Activated naive CD4-positive, alpha-beta T cell treated with Interleukin-2 at 50 U/mL for 16 hours (primary cell): ENCODE measurements at regions not wholly inside any gene's neighbourhood (a gene's known extent, or its start where the extent isn't known, plus 50 kb on each side); places are given as distances from the start of the nearest gene placed in this dataset.
A peak's percentile ranks its signal among the peaks of the same experiment; 100 is the strongest.

Source experiments
- DNase-seq: peaks from one replicate; pipeline ENCODE4 v3.0.0-alpha.2; 2020

- no peak for DNase-seq
Measured at GRCh38 chr11:32279672-32280071, 155.7 kb downstream of the WT1 start.

GRCh38 chr11:32280339-32280738 lies 155.0 kb downstream of the WT1 start:
- no peak for DNase-seq

GRCh38 chr11:32288276-32288675 lies 147.1 kb downstream of the WT1 start:
- no peak for DNase-seq

GRCh38 chr11:32289701-32290100 lies 145.6 kb downstream of the WT1 start:
- no peak for DNase-seq

GRCh38 chr11:32290783-32291182 lies 144.6 kb downstream of the WT1 start:
- no peak for DNase-seq

- DNase-seq: no peak
Measured at GRCh38 chr11:32297611-32298011, 137.7 kb downstream of the WT1 start.

GRCh38 chr11:32302826-32303225 lies 132.5 kb downstream of the WT1 start:
- DNase-seq: no peak

- DNase-seq: no peak
Measured at GRCh38 chr11:32304521-32304920, 130.8 kb downstream of the WT1 start.

GRCh38 chr11:32305460-32305859 lies 129.9 kb downstream of the WT1 start:
- no peak for DNase-seq

GRCh38 chr11:32307471-32307870 lies 127.9 kb downstream of the WT1 start:
- no peak for DNase-seq

GRCh38 chr11:32307913-32308312 lies 127.4 kb downstream of the WT1 start:
- no peak for DNase-seq

- no peak for DNase-seq
Measured at GRCh38 chr11:32309530-32310213, 125.7 kb downstream of the WT1 start.

- DNase-seq: no peak
Measured at GRCh38 chr11:32310214-32310601, 125.1 kb downstream of the WT1 start.

- DNase-seq: no peak
Measured at GRCh38 chr11:32311346-32312065, 123.8 kb downstream of the WT1 start.

GRCh38 chr11:32312206-32312817 lies 123.0 kb downstream of the WT1 start:
- DNase-seq: no peak

GRCh38 chr11:32312865-32313403 lies 122.4 kb downstream of the WT1 start:
- peak; percentile 27 for DNase-seq

- no peak for DNase-seq
Measured at GRCh38 chr11:32313477-32313876, 121.9 kb downstream of the WT1 start.

- DNase-seq: no peak
Measured at GRCh38 chr11:32315121-32315520, 120.2 kb downstream of the WT1 start.

GRCh38 chr11:32316232-32316631 lies 119.1 kb downstream of the WT1 start:
- no peak for DNase-seq

GRCh38 chr11:32316858-32317642 lies 118.3 kb downstream of the WT1 start:
- no peak for DNase-seq

- no peak for DNase-seq
Measured at GRCh38 chr11:32317643-32318042, 117.7 kb downstream of the WT1 start.

GRCh38 chr11:32318071-32319055 lies 117.0 kb downstream of the WT1 start:
- DNase-seq: no peak
